H1 (cell line): ENCODE measurements at regions not wholly inside any gene's neighbourhood (a gene's known extent, or its start where the extent isn't known, plus 50 kb on each side); places are given as distances from the start of the nearest gene placed in this dataset.

Experiments used
- CBX8 ChIP-seq: fragments of 300-800, 300-1000 bp; sonication (generic); IDR thresholded peaks from 2 replicates; pipeline ENCODE4 v1.7.1; 2016; ENCODE audit warnings: low read depth, low read length, borderline replicate concordance
- GABPA ChIP-seq: IDR thresholded peaks from 2 replicates; pipeline ENCODE4 v1.6.1; 2011; ENCODE audit warnings: mild to moderate bottlenecking, low read length, moderate library complexity, borderline replicate concordance; ENCODE audit not compliant: insufficient read depth
- MAFK ChIP-seq: IDR thresholded peaks from 2 replicates; pipeline ENCODE4 v1.6.1; 2012; ENCODE audit warnings: low read depth, mild to moderate bottlenecking, improper control_type of control experiment, low read length
- TBP ChIP-seq: IDR thresholded peaks from 2 replicates; pipeline ENCODE4 v1.6.1; 2011; ENCODE audit warnings: low read depth, low read length, improper control_type of control experiment

DNA sequence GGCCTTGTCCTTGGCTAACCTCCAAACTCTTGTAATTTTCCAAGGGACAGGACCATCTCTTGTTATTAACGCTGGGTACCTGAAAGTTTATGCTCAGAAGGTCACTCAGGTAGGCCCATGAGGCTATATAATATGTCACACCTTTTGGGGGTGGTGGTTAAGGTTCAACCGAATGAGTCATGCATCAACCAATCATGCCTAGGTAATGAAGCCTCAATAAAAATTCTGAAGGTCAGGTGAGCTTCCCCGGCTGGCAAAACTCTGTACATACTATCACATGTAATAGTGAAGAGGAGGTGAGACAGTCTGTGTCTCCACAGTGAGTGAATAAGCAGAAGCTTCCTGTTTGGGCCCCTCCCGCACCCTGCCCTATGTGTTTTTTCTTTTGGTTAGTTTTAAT lies 424.9 kb downstream of the PCDH17 start (continued):
- no peak for TF ChIP-seq GABPA
- TF ChIP-seq CBX8: no peak
- TF ChIP-seq MAFK: no peak
- no peak for TF ChIP-seq TBP
- TF ChIP-seq, all 59 proteins: peak for 0
